Activated T-cell treated with anti-CD3 and anti-CD28 coated beads for 48 hours (primary cell): ENCODE measurements at regions not wholly inside any gene's neighbourhood (a gene's known extent, or its start where the extent isn't known, plus 50 kb on each side); places are given as distances from the start of the nearest gene placed in this dataset.
"Not testable (repeated sequence)": the region's sequence is repeated elsewhere in the genome, so short reads cannot be mapped to it uniquely, and the experiment has no call there.

Source experiments
- DNase-seq: peaks from one replicate; pipeline ENCODE4 v3.0.0-alpha.2; 2020; ENCODE audit warnings: low read depth

DNA sequence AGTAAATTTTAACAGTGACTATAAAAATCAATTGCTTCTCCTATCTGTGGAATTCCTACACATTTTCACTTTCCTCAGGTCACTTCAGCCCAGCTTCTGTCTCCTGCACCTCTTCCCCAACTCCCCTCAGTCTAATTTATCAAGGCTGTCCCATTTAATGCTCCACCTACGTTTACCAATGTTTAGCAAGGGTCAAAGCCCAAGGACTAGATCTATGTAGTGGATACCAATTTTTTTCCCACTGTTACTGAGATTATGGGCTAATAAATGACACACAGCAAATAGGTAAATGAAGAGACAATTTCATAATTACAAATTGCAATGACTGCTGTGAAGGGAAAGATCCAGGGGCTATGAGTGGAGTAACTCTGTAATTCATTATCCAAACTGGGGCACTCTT, 211.5 kb upstream of the RPS23 start:
- DNase-seq: no peak

DNA sequence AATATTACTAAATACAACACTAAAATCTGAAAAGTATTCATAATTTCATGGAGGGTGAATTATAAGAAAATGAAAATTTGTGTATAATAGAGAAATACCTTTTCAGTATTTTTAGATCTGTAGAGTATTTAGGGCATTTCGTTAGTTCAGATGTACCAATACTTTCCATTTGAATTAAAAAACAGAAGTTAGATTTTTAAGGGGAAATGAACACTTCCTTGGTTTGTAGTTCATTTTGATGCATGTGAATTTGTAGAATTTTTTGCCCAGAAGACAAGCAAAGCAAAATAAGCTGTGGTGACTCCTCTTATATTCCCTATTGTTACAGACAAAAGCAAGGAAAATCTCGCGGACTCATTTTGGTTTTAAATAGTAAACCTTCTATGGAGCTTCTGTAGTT, 209.0 kb upstream of the RPS23 start:
- no peak for DNase-seq

DNA sequence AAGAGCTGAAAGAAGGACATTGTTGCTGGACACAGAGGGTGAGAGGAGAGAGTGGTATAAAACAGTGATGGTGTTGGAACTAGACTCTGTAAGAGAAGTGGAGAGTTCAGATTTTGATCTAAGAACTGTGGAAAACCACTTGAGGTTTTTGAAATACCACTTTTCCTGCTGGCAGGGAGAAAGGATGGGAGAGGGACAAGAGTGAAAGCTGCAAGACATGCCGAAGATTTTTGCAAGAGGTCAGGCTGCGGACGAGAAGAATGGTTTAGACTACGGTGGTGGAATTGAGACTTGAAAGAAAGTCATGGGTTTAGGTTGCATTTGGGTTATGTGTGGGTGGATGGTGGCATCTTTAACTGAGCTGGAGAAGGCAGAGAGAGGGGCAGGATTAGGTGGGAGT, 202.2 kb upstream of the RPS23 start:
- DNase-seq: no peak

DNA sequence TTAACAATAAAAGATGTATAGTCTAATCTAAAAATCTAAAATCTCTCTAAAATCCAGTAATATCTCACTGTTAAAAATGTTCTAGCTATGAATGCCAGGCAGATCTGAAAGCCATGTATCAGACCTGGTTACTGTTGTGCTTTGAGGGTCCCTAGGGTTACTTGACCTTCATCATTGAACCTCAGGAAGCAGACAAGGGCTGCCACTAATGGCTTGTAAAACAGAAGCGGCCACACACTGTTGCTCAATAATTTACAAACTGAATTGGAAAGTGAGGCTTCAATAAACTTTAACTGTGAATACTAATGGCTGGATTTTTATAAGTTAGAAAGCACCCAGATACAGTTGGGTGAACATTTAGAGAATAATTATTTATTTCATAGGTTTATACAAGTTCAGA, 198.0 kb upstream of the RPS23 start:
- DNase-seq: no peak

DNA sequence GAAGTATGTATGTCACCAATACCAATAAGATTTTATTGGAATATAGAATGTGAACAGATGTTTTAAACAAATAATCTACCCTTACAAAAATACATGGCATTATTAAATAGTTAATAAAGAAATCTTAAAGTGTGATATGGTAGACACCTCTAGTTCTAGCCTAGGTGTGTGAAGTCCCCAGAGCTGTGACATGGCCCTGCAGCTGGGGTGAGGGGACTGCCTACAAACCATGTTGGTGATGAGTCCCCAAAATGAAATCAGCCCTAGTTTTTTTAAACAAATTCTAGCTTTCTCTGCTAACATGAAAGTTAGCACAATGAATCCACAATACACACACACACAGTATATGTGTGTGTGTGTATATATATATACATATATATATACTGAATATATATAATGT, 195.1 kb upstream of the RPS23 start:
- DNase-seq: no peak

DNA sequence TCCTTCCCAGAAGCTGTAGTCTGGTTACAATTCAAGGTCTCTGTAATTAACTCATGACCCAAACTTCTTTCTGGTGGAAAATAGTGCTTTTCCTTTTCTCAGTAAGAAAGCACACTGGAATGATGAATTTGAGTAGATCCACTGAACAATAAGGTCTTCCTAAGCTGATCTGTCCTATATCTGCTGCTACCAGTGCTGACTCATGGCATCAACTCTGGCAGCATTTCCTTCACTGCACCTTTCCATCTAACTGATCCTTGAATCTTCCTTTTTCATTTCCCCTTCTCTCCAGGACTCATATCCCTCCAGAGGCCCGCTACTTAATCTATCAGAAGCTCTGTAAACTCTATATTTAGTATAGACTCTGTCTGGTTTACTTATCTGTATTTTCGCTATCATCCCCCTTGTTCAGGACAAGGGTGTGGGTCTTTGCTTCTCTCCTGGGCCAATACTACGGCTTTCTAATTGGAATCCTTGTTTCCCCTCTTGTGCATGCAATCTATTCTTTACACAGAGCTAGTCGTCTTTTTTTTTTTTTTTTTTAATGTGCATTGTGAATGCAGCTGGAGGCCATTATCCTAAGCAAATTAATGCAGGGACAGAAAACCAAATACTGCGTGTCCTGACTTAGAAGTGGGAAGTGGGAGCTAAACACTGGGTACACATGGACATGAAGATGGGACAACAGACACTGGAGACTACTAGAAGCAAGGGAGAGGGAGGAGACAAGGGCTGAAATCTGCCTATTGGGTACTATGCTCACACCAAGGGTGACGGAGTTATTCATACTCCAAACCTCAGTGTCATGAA, 192.2 kb upstream of the RPS23 start:
- no peak for DNase-seq

DNA sequence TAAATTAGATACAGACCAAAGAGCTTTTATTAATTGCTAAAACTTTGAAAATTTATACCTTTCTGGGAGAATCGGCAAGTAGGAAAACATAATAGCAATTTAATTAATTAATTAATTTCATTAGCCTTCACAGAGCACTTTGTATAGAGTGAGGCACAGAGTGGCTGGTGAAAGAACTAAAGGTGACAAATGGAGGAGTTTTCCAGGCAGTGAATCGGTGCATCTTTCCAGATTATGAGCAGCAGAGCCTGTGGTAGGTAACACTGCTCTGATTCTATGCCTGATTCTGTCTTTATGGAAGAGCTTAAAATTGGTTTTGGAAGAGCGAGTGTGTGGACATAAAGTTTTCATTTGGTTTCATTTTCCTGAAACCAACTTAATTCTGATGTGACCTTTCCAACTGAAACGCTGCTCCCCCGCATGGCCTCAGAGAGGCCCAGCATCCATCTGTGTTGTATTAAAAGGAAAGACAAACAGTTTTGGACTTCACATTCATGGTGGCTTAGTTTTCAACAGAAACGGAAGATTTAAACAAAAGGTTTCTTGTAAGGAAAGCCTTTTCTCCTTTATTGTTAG, 188.9 kb upstream of the RPS23 start:
- DNase-seq: no peak

DNA sequence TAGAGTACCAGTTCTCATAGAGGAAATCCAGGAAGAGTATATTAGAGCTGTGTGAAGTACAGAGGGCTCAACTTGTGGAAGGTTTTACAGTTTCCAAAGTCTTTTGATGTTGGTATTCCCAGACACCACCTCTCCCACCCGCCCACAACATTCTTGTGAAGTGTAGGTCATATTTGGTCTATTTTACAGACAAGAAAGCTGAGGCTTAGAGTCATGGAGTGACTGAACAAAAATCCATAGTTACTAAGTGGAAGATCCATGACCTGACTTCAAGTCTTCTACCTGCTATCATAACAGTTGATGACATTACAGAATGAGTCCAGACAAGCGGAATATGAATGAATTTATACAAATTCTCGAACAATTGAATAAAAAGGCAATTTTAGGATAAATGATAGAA, 187.1 kb upstream of the RPS23 start:
- no peak for DNase-seq

DNA sequence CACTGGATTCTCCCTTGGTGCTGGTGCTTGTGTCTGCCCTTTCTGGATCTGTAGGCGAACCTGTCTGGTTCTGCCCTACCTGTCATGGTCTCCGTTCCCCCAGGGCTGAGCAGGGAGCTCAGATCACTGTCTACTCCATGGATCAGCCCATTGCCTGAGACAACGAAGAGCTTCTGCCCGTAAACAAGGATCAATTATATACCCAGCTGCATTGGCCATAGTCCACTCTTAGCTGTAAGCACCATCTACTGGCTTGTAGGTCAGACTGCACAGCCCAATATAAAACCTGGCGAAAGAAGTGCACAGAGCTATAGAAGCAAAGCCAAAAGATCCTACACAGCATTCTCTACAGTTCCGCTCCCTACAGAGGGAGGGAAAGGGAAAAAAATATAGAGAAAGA, 181.5 kb upstream of the RPS23 start:
- no peak for DNase-seq

DNA sequence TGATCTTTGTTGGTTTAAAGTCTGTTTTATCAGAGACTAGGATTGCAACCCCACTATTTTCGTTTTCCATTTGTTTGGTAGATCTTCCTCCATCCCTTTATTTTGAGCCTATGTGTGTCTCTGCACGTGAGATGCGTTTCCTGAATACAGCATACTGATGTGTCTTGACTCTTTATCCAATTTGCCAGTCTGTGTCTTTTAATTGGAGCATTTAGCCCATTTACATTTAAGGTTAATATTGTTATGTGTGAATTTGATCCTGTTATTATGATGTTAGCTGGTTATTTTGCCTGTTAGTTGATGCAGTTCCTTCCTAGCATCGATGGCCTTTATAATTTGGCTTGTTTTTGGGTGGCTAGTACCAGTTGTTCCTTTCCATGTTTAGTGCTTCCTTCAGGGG, 177.2 kb upstream of the RPS23 start:
- DNase-seq: not testable (repeated sequence)

DNA sequence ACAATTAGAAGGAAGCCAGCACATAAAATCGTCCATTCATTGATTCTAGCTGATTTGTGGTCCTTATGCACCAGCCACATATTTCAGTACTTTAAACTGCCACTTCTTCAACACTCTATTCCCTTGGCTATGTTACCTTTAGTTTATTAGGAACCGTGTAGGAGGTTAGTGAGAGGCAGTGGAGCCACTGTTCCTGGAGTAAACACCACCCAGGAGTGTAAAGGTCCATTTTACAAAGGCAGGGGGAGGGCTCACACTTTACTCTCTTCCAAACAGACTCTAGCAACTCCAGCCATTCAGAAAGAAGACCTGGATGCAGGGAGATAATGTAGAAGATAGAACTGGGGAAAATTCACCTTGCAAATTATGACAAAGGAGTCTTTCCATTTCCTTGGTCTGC, 170.2 kb upstream of the RPS23 start:
- no peak for DNase-seq

DNA sequence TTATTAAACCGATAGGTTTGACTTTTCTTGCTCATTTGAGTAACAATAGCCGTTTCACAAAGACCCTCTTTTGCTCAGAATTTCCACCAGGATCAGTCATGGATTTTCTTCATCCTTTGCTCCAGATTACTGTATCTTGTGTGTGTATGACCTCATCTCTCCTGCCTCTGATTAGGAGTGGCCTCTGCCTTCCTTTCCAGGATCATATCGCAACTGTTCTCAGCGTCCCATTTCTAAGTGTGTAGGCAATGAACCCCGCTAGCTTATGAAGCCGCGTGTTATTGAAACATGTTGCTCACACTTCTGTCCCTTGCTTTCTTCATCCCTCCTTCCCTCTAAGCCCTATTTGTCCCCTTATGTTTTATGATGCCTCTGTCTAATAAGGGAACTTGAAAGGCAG, 169.8 kb upstream of the RPS23 start:
- no peak for DNase-seq

DNA sequence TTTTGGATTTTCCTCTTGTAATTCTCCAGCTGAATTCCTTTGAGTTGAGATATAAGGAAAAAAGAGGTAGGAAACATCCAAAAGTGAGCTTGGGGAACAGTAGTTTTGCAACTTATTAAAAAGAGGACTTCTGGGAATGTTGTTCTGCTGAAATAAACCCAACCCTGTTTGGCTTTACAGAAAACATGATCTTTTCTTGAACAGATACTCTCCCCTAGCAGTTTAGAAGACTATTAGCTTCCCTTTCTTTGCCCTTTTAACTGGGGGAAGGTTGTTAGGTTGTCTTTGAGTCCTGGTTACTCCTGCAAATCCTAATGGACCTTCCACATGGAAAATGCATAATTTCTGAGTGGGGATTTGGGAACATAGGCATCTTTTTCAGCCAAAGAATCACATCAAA, 168.7 kb upstream of the RPS23 start:
- DNase-seq: no peak

DNA sequence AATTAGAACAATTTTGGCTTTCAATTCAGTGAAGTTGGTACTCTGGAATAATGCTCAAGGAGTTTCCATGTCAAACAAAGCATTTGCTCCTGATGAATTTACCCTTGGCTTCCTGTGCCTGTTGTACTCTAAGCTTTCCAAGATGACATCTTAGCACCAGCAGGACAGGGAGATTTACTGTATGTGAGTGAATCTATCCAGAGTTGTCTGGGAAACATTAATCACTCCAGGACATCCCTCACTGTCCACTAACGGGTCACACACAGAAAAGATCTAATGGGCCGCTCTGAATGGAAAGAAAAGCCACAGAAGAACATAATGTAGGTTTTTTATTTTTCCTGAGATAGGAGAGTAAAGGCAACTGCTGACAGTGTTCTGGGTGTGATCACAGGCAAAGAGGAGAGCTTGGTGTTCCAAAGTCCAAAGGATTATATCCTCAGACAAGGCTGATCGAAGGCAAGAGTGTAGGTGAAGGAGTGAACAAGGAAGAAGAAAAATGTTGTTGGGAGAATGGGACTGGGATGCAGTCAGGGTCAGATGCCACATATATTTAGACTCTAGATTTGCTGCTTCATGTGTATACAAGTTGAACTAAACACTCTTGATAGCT, 167.7 kb upstream of the RPS23 start:
- DNase-seq: no peak

DNA sequence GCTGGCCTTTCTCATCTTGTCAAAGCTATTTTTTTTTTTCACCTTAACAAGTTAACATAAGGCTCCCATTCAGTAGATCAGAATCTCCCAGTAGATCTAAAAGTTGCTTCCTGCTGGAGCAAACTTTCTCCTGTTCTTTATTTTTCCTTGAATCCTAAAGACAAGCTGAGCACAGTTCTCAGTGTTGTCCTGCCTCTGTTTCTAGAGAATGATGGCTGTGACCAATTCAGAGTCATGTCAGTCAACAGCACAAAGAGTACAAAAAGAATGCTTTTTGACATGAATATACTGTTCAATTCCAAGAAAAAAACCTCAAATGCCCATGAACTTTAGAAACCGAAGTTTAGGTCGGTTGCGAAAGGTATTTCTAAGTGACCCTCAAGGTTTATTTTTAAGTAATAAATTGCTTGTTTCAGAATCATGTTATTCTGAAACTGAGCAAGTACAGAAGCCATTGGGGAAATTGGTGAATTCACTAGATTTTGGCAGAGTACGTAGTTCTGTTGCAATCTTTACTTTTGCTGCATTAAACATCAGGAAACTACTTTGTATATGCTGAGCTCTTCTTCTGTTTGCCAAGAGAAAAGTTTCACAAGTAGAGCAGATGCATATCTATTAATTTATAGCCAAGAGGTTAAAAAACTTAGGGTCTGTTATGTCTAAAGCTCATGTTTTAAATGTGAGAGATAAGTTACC, 161.7 kb upstream of the RPS23 start:
- no peak for DNase-seq

DNA sequence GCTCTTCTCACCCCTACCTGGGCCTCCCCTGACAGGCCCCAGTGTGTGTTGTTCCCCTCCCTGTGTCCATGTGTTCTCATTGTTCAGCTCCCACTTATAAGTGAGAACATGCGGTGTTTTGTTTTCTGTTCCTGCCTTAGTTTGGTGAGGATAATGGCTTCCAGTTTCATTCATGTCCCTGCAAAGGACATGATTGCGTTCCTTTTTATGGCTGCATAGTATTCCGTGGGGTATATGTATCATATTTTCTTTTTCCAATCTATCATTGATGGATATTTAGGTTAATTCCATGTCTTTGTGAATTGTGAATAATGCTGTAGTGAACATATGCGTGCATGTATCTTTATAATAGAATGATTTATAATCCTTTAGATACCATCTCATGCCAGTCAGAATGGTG, 159.4 kb upstream of the RPS23 start:
- DNase-seq: not testable (repeated sequence)

DNA sequence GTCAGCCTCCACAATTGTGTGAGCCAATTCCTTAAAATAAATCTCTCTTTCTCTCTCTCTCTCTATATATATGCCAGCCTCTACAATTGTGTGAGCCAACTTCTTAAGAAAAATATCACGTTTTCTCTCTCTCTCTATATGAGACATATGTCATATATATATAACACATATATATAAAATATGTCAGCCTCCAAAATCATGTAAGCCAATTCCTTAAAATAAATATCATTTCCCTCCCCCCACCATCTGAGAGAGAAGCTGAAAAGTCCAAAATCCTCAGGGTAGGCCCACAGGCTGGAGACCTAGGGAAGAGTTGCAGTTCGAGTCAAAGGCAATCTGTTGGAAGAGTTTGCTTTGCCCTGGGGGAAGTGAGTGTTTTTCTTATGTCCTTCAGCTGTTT, 158.1 kb upstream of the RPS23 start:
- no peak for DNase-seq

DNA sequence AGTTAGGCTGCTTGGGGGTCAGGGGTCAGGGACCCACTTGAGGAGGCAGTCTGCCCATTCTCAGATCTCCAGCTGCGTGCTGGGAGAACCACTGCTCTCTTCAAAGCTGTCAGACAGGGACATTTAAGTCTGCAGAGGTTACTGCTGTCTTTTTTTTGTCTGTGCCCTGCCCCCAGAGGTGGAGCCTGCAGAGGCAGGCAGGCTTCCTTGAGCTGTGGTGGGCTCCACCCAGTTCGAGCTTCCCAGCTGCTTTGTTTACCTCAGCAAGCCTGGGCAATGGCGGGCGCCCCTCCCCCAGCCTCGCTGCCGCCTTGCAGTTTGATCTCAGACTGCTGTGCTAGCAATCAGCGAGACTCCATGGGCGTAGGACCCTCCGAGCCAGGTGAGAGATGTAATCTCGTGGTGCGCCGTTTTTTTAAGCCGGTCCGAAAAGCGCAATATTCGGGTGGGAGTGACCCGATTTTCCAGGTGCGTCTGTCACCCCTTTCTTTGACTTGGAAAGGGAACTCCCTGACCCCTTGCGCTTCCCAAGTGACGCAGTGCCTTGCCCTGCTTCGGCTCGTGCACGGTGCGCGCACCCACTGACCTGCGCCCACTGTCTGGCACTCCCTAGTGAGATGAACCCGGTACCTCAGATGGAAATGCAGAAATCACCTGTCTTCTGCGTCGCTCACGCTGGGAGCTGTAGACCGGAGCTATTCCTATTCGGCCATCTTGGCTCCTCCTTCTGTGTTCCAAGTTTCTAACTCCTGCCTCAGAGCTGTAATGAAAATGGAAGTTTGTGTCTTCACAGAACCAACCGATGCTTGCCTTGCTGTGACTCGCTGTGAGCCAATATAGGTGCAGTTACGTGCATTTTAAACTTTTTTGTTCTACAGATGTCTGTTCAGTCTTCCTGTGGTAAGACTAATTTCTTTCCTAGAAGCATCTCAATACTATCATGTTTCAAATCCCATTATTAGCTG, 156.8 kb upstream of the RPS23 start:
- DNase-seq: not testable (repeated sequence)

DNA sequence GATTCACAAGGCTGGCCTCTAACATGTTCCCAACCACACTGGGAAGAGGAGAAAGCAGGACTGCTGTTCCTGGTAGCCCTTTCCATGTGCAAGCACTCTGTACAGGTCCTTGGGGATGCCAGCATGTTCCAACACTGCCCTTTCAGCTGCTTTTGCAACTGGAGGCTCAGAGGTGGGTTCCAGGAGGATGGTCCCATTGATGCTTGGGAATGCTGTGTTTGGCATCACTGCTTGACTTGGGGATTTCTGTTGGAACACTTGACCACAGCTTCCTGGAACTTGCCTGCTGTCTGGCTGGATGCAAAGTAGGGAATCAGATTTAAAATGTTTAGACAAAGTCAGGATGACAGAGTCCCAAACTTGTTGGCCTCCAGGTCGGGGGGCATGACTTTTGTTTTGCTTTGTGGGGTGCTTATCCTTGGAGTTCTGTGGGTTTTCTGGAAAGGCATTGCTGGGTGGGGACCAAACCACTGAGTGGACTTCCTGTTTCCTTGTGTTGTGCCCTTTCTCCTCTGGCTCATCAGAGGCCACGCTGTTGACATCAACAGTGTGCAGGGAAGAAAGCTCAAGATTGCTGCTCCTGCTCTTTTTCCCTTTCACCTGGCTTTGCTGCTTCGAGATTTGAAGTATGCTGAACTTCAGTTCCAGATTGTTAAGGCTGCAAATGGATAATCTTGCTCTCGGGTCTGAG, 148.5 kb upstream of the RPS23 start:
- no peak for DNase-seq

DNA sequence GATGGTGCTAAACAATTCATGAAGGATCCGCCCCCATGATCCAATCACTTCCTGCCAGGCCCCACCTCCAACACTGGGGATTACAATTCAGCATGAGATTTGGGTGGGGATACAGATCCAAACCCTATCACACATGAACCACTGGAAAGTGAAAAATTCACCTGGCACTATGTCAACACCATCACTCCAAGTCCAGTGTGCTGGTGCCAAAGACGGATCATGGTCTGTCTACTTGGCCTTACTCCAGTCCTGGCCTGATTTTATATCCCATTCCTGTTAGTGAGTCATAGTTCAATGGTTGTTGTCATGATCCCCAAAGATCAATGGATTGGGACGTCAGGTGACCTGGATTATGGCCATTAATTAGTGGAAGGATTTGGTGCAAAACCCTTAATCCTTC, 147.4 kb upstream of the RPS23 start:
- DNase-seq: no peak

DNA sequence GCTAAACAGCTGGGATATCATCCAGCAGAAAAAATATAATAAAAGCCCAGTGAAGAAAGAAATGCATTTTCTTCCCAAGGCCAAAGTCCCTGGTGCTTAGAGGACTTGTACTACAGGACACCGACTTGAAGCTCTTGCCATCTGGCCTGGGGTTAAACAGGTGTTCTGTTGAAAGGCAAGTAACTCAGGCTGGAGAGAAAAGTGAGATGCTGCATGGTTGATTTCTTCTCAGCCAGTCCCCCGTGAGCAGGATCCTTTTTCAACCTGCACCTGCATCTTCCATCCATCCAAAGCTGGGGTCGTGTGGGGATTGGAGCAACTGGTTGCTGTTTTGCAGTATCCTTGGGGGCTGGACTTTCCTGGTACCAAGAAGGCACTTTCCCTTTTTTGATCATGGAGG, 146.1 kb upstream of the RPS23 start:
- no peak for DNase-seq
